ENCODE measurements at regions not wholly inside any gene's neighbourhood (a gene's known extent, or its start where the extent isn't known, plus 50 kb on each side); places are given as distances from the start of the nearest gene placed in this dataset.

- TF ChIP-seq, protein P1, sequence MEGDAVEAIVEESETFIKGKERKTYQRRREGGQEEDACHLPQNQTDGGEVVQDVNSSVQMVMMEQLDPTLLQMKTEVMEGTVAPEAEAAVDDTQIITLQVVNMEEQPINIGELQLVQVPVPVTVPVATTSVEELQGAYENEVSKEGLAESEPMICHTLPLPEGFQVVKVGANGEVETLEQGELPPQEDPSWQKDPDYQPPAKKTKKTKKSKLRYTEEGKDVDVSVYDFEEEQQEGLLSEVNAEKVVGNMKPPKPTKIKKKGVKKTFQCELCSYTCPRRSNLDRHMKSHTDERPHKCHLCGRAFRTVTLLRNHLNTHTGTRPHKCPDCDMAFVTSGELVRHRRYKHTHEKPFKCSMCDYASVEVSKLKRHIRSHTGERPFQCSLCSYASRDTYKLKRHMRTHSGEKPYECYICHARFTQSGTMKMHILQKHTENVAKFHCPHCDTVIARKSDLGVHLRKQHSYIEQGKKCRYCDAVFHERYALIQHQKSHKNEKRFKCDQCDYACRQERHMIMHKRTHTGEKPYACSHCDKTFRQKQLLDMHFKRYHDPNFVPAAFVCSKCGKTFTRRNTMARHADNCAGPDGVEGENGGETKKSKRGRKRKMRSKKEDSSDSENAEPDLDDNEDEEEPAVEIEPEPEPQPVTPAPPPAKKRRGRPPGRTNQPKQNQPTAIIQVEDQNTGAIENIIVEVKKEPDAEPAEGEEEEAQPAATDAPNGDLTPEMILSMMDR (IDR thresholded peaks at IDR 0.05) = no peak
- no peak for TF ChIP-seq POLR2A (IDR thresholded peaks at IDR 0.05)
These were observed 488.0 kb downstream of the MDFIC start for GRCh38 chr7:115409682-115410433.
